ENCODE measurements at regions not wholly inside any gene's neighbourhood (a gene's known extent, or its start where the extent isn't known, plus 50 kb on each side); places are given as distances from the start of the nearest gene placed in this dataset.

GRCh38 chr21:41680444-41681347, 86.2 kb downstream of the RIPK4 start:
- H3K4me3 ChIP-seq (ENCODE audit: extremely low read depth in 1 of 4, insufficient read depth in 2 of 4, low read depth in 3 of 4, low read length in 4 of 4), result no peak overlapping the region
- H2BK15ac ChIP-seq (ENCODE audit: low read length), result no peak overlapping the region
- H4K8ac ChIP-seq (ENCODE audit: extremely low read depth, insufficient read depth, low read length), result no peak overlapping the region
- H3K79me2 ChIP-seq (ENCODE audit: control insufficient read depth in 1 of 2, insufficient read depth in 2 of 2, low read length in 2 of 2), result no peaks in the 10 kb centered on the region
- no peak overlapping the region for H2BK20ac ChIP-seq (ENCODE audit: low read length)
- H3K18ac ChIP-seq (ENCODE audit: extremely low read depth, low read length), result no peak overlapping the region
- no peaks in the 10 kb centered on the region for H4K20me1 ChIP-seq (replicated peaks in 1 of 2; ENCODE audit: control insufficient read depth in 1 of 2, insufficient read depth in 2 of 2, low read length in 2 of 2)
- H3K56ac ChIP-seq (replicated peaks; ENCODE audit: insufficient read length, low read depth, low read length), result no peak overlapping the region
- no peak overlapping the region for H2BK5ac ChIP-seq (ENCODE audit: low read depth, low read length)
- no peak overlapping the region for H2BK12ac ChIP-seq (ENCODE audit: low read depth, low read length)
- TF ChIP-seq KDM5A (IDR thresholded peaks at IDR 0.05; ENCODE audit: low read length) (no peak), CTBP2 (IDR thresholded peaks at IDR 0.05; ENCODE audit: borderline replicate concordance, insufficient read depth, insufficient read length, low read length) (no peak), SP2 (IDR thresholded peaks at IDR 0.05; ENCODE audit: low read length) (no peak)
- H3K27me3 ChIP-seq (replicated peaks in 1 of 4; ENCODE audit: control insufficient read depth in 3 of 4, extremely low read depth in 1 of 4, insufficient read depth in 3 of 4, low read length in 3 of 4), result no peaks in the 10 kb centered on the region; a peak in 2 of 7 replicates
- DNase-seq (ENCODE audit: low read depth in 1 of 2, low spot score in 2 of 2) (no peak), FAIRE-seq (no peak)
- H2AFZ ChIP-seq (ENCODE audit: low read length), result no peak overlapping the region
- no peak overlapping the region for H3K23ac ChIP-seq (ENCODE audit: insufficient read length)
- H3K14ac ChIP-seq (ENCODE audit: insufficient read length), result no peak overlapping the region
- no peak overlapping the region for H2AK5ac ChIP-seq (ENCODE audit: low read depth, low read length)
- H2BK120ac ChIP-seq (replicated peaks; ENCODE audit: low read depth, low read length), result no peak overlapping the region
- H3K9ac ChIP-seq (replicated peaks in 1 of 4; ENCODE audit: extremely low read depth in 1 of 4, low read depth in 3 of 4, low read length in 3 of 4), result no peak overlapping the region
- no peak overlapping the region for H3K27ac ChIP-seq (ENCODE audit: low read depth, low read length)
- H4K91ac ChIP-seq (replicated peaks; ENCODE audit: insufficient read length, low read length), result no peak overlapping the region
- no peak overlapping the region for H4K5ac ChIP-seq (ENCODE audit: insufficient read length, low read depth, low read length)
- H3K9me3 ChIP-seq (ENCODE audit: insufficient read depth in 2 of 2, low read depth in 1 of 2, low read length in 1 of 2), result no peaks in the 10 kb centered on the region
- H3K4ac ChIP-seq (replicated peaks; ENCODE audit: insufficient read length, low read depth, low read length), result no peak overlapping the region
- WGBS, 2 experiments (ENCODE audit: extremely low coverage in 1 of 2, insufficient coverage in 1 of 2, insufficient read length in 1 of 2, insufficient replicate concordance in 2 of 2, low coverage in 1 of 2, low lambda C conversion rate in 2 of 2, missing lambda C conversion rate in 1 of 2), result 89% methylated on average over 23 of the region's 23 CpGs; no CpG with 5 or more reads in 1 of the 2 experiments
- no peaks in the 10 kb centered on the region for H3K23me2 ChIP-seq (ENCODE audit: low read depth, low read length)
- ChIA-PET CTCF (ENCODE audit: partially characterized antibody) (interaction anchor here (0.7 to 1.7 kb wide), 8 partner anchors 11 to 136 kb away, joined by 3 to 15 read pairs (median 3); no protein-coding TSS in a partner anchor), POLR2A (ENCODE audit: partially characterized antibody) (no interaction called here)
- H3K4me2 ChIP-seq (ENCODE audit: insufficient read depth in 1 of 2, low read depth in 2 of 2, low read length in 2 of 2), result no peak overlapping the region
- H3K4me1 ChIP-seq (replicated peaks in 1 of 4; ENCODE audit: control insufficient read depth in 3 of 4, insufficient read depth in 4 of 4, low read length in 3 of 4), result peaks cover 0 to 15% (median 6%) of the 10 kb centered on the region in 4 experiments; a peak in 6 of 7 replicates
- H3K36me3 ChIP-seq (ENCODE audit: control insufficient read depth in 2 of 4, insufficient read depth in 4 of 4, low read length in 3 of 4), result no peaks in the 10 kb centered on the region
- no peaks in the 10 kb centered on the region for H3K79me1 ChIP-seq (ENCODE audit: low read depth, low read length)

All from H1 (cell line).